GM23338 (cell line): ENCODE measurements at regions not wholly inside any gene's neighbourhood (a gene's known extent, or its start where the extent isn't known, plus 50 kb on each side); places are given as distances from the start of the nearest gene placed in this dataset.

Source experiments
- ATAC-seq: fragments of 200-7000 bp; cut with Tn5 transposase; 3 replicates; pipeline ENCODE4 v1.9.1; 2020
- DNase-seq: peaks from one replicate; pipeline ENCODE4 v3.0.0-alpha.2; 2015; ENCODE audit warnings: low spot score
- H2AFZ ChIP-seq: fragments of 200-600 bp; sonication (generic); 2 replicates; pipeline ENCODE4 v1.8.0; 2016; ENCODE audit warnings: antibody characterized with exemption, mild to moderate bottlenecking, moderate library complexity
- H3F3A ChIP-seq: fragments of 200-600 bp; sonication (generic); replicated peaks from 2 replicates; pipeline ENCODE4 v1.8.0; 2017; ENCODE audit warnings: antibody characterized with exemption, mixed run types, low read depth
- H3K27ac ChIP-seq: fragments of 200-600 bp; sonication (generic); 2 replicates; pipeline ENCODE4 v1.6.1; 2016; ENCODE audit warnings: low read depth
- H3K27me3 ChIP-seq: fragments of 200-600 bp; sonication (generic); 2 replicates; pipeline ENCODE4 v1.8.0; 2016; ENCODE audit warnings: mild to moderate bottlenecking, mixed run types, moderate library complexity; ENCODE audit not compliant: insufficient read depth
- H3K36me3 ChIP-seq: fragments of 200-600 bp; sonication (generic); 2 replicates; pipeline ENCODE4 v1.8.0; 2016; ENCODE audit warnings: mild to moderate bottlenecking; ENCODE audit not compliant: insufficient read depth
- H3K4me1 ChIP-seq: fragments of 200-600 bp; sonication (generic); 2 replicates; pipeline ENCODE4 v1.8.0; 2016; ENCODE audit warnings: mild to moderate bottlenecking, moderate library complexity; ENCODE audit not compliant: insufficient read depth
- H3K4me2 ChIP-seq: fragments of 200-600 bp; sonication (generic); 2 replicates; pipeline ENCODE4 v1.7.1; 2017; ENCODE audit warnings: mixed run types
- H3K4me3 ChIP-seq: fragments of 200-600 bp; sonication (generic); 2 replicates; pipeline ENCODE4 v1.6.1; 2016; ENCODE audit warnings: mixed run types
- H3K79me2 ChIP-seq: fragments of 200-600 bp; sonication (generic); replicated peaks from 2 replicates; pipeline ENCODE4 v1.8.0; 2017; ENCODE audit warnings: mild to moderate bottlenecking; ENCODE audit not compliant: insufficient read depth
- H3K9me2 ChIP-seq: fragments of 200-600 bp; sonication (generic); 2 replicates; pipeline ENCODE4 v1.8.0; 2017; ENCODE audit not compliant: insufficient read depth
- H4K20me1 ChIP-seq: fragments of 200-600 bp; sonication (generic); replicated peaks from 2 replicates; pipeline ENCODE4 v1.8.0; 2017; ENCODE audit warnings: mild to moderate bottlenecking; ENCODE audit not compliant: insufficient read depth
- H3K27ac Mint-ChIP-seq: 2 replicates; pipeline ENCODE4 v1.8.0; 2020; ENCODE audit warnings: inconsistent platforms, mild to moderate bottlenecking, moderate library complexity, mixed read lengths
- H3K27me3 Mint-ChIP-seq: 3 replicates; pipeline ENCODE4 v1.8.0; 2022; ENCODE audit warnings: low read depth, mild to moderate bottlenecking, moderate library complexity, mixed read lengths, inconsistent platforms; ENCODE audit not compliant: insufficient read depth, poor library complexity
- H3K36me3 Mint-ChIP-seq: 3 replicates; pipeline ENCODE4 v1.8.0; 2021; ENCODE audit warnings: low read depth, mild to moderate bottlenecking, inconsistent platforms, moderate library complexity, mixed read lengths
- H3K4me1 Mint-ChIP-seq: 3 replicates; pipeline ENCODE4 v1.8.0; 2020; ENCODE audit warnings: mild to moderate bottlenecking, inconsistent platforms, mixed read lengths
- H3K4me3 Mint-ChIP-seq: 3 replicates; pipeline ENCODE4 v1.8.0; 2021; ENCODE audit warnings: moderate library complexity, mild to moderate bottlenecking, inconsistent platforms, mixed read lengths
- H3K9me3 Mint-ChIP-seq: 3 replicates; pipeline ENCODE4 v1.8.0; 2020; ENCODE audit warnings: moderate library complexity, mild to moderate bottlenecking, inconsistent platforms, mixed read lengths
- CREB1 ChIP-seq: fragments of 250-450 bp; sonication (Bioruptor Pico); IDR thresholded peaks from 2 replicates; pipeline ENCODE4 v1.5.0; 2020; ENCODE audit warnings: low read depth, mild to moderate bottlenecking, moderate library complexity
- CTCF ChIP-seq, 2 experiments: fragments of 200-600 bp in 1 of 2; sonication (generic) in 1 of 2; conservative IDR thresholded peaks; 2 replicates each; pipeline versions ENCODE4 v1.5.1 to v1.6.1; 2016 to 2017; ENCODE audit warnings: antibody characterized with exemption in 2 of 2, low read depth in 2 of 2, mild to moderate bottlenecking in 2 of 2, moderate library complexity in 1 of 2
- ETS1 ChIP-seq: IDR thresholded peaks from 2 replicates; pipeline ENCODE4 v1.6.1; 2016; ENCODE audit warnings: antibody characterized with exemption
- EZH2phosphoT487 ChIP-seq: fragments of 200-600 bp; sonication (generic); IDR thresholded peaks from one replicate; pipeline ENCODE4 v1.8.1; 2018; ENCODE audit warnings: antibody characterized with exemption; ENCODE audit not compliant: unreplicated experiment
- JUNB ChIP-seq: IDR thresholded peaks from one replicate; pipeline ENCODE4 v1.6.1; 2016; ENCODE audit warnings: antibody characterized with exemption; ENCODE audit not compliant: unreplicated experiment
- POLR2AphosphoS5 ChIP-seq: IDR thresholded peaks from 2 replicates; pipeline ENCODE4 v1.6.1; 2016; ENCODE audit warnings: antibody characterized with exemption, low read depth
- REST ChIP-seq: IDR thresholded peaks from one replicate; pipeline ENCODE4 v1.6.1; 2018; ENCODE audit warnings: antibody characterized with exemption; ENCODE audit not compliant: unreplicated experiment
- STAT1 ChIP-seq: IDR thresholded peaks from one replicate; pipeline ENCODE4 v1.6.1; 2016; ENCODE audit warnings: antibody characterized with exemption; ENCODE audit not compliant: unreplicated experiment
- ZNF114 ChIP-seq: fragments of 250-450 bp; sonication (Bioruptor Pico); IDR thresholded peaks from 2 replicates; pipeline ENCODE4 v1.5.0; 2020; ENCODE audit warnings: mild to moderate bottlenecking, moderate library complexity
- ZNF331 ChIP-seq: fragments of 250-450 bp; sonication (Bioruptor Pico); IDR thresholded peaks from 2 replicates; pipeline ENCODE4 v1.5.0; 2020; ENCODE audit warnings: low read depth, mild to moderate bottlenecking, moderate library complexity

GRCh38 chr4:89535251-89535650, 227.7 kb upstream of the GPRIN3 start (continued):
- TF ChIP-seq REST, result no peak
- TF ChIP-seq POLR2AphosphoS5, result no peak
- TF ChIP-seq CTCF (conservative IDR thresholded peaks at IDR 0.05; ENCODE audit: low read depth in 2 of 2), result no peak
- TF ChIP-seq STAT1, result no peak
- TF ChIP-seq EZH2phosphoT487, result no peak
- TF ChIP-seq ETS1, result no peak
- no peak for TF ChIP-seq ZNF114 (CRISPR knock-in tag)
- TF ChIP-seq ZNF331, result no peak

GRCh38 chr4:89534356-89534755, 226.8 kb upstream of the GPRIN3 start:
- Histone ChIP-seq H3K36me3 (no peaks in the 10 kb centered on the region), H3K4me2 (no peak overlapping the region), H3K9me2 (no peaks in the 10 kb centered on the region; the same call in 1 of the 2 replicates), H3K27me3 (no peaks in the 10 kb centered on the region), H2AFZ (no peak overlapping the region), H3K79me2 (no peaks in the 10 kb centered on the region), H3K4me3 (no peak overlapping the region), H4K20me1 (no peaks in the 10 kb centered on the region), H3K27ac (no peak overlapping the region), H3F3A (no peaks in the 10 kb centered on the region), H3K4me1 (no peaks in the 10 kb centered on the region)
- Mint-ChIP-seq H3K4me3 (no peak overlapping the region), H3K9me3 (no peaks in the 10 kb centered on the region), H3K27me3 (no peaks in the 10 kb centered on the region), H3K27ac (no peak overlapping the region), H3K36me3 (no peaks in the 10 kb centered on the region), H3K4me1 (peaks cover under 1% of the 10 kb centered on the region; the same call in 2 of the 3 replicates)
- DNase-seq (no peak), ATAC-seq (no peak)
- TF ChIP-seq ZNF114 (CRISPR knock-in tag) (no peak), ETS1 (no peak), CTCF (conservative IDR thresholded peaks at IDR 0.05; ENCODE audit: low read depth in 2 of 2) (no peak), JUNB (no peak), CREB1 (no peak)
